HG03432 (cell line): ENCODE measurements at regions not wholly inside any gene's neighbourhood (a gene's known extent, or its start where the extent isn't known, plus 50 kb on each side); places are given as distances from the start of the nearest gene placed in this dataset.

Experiments
- ATAC-seq: cut with Tn5 transposase; IDR thresholded peaks from one replicate; pipeline ENCODE4 v1.9.1; 2021; ENCODE audit warnings: mild to moderate bottlenecking, moderate library complexity; ENCODE audit not compliant: unreplicated experiment

DNA sequence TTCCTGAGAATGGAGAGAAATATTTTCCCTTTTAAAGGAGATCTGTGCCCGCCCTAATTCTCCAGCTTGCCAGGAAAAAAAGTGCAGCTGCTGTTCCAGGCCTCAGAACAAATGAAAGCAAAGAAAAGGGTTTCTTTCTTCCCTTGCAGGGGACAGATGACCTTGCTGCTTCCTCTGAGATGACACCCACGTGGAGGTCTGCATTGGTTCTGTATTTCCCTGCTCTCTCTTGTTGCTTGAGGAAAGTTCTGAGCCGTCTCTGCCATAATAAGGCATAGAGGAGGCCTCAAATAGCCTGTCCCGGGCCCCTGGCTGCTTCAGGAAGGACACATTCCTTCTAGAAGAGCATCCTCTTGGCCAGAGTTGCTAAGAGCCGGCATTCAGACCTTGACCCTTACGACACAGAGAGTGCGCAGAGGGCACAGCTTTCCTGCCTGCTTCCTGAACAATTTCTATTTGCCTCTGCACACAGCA, 501.8 kb upstream of the SULF2 start:
- no peak for ATAC-seq

DNA sequence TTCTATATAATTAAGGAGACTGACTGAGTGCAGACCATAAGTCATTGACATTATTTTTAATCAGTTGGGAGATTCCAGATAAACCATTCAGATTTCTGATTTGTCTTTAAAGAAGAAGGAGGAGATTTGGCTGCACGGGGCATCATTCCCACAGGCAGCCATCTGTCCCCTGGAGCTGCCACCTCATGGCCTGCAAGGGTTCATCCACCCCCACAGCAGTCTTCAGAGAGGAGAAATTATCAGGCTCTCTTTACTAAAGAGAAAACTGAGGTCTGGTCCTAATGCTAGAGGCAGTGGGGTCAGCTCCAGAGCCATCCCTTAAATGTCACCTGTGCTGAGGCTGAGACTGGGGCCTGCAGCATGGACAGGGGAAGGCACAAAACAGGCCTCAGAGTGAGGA, 501.3 kb upstream of the SULF2 start:
- ATAC-seq = no peak

DNA sequence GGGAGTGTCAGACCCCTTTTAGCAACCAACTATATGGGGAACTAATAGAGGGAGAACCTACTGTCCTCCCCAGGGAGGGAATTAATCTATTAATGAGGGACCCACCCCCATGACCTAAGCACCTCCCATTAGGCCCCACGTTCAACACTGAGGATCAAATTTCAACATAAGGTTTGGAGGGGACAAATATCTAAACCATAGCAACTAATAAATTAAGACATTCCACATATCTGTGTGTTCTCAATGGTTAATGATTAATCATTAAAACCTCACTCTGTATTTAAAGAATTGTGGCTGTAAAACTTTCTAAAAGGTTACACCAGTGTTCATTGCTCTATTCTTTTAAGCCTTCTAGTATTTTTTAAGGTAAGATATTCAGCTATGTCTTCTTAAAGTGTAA, 500.4 kb upstream of the SULF2 start:
- ATAC-seq = no peak

DNA sequence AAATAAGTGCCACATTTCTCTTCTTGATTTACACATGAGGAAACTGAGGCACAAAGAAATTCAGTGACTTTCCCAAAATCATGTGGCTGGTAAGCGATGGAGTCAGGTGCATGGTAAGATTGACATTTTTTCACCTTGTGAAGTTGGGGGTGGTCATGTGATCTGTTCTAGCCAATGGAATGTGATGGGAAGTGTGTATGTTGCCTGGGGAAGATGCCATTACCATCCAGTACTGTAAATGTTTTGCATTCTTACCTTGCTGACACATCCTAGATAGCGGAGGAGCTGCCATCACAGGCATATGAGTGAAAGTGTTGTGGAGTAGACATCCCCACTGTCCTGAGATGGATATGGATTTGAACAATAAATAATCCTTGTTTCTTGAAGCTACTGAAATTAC, 499.6 kb upstream of the SULF2 start:
- ATAC-seq = no peak

DNA sequence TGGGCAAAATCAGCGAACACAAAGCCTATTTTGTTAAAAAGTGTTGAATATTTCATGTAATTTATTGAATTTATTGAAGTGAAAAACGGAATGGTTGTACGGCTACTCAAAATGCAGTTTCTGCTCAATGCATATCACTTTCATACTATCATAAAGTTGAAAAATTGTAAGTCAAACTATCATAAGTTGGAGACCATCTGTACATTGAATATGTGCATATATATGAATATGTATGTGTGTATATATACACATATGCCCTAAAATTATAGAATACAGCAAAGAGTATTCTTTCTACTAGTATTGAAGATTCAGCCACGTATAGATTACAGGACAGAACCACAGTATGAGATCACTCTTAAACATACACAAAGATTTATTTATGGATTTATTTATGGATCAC, 499.0 kb upstream of the SULF2 start:
- no peak for ATAC-seq

DNA sequence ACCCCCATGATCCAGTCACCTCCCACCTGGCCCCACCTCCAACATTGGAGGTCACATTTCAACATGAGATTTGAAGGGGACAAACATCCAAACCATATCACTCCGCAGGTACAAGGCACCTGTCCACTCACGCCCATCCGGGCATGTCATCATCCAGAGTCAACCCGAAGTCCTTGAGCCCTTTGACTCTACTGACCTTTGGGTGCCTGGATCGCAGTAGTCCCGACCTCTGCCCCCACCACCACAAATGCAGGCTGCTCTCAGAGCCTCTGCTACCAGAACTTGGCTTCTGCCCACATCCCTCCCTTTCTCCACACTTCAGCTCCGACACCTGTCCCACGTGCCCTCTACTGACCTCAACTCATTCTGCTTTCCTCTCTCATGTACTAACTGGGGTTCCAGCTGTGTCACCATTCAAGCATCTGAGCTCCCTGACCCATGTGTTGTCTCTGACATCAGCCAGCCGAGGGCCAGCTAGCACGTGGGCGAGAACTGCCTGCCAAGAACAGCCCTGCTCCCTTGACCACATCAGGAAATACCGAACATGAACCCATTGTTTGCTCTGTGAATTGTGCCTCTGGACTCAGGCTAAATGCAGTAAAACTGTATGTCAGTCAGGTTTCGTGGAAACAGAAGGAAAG, 498.3 kb upstream of the SULF2 start:
- no peak for ATAC-seq

DNA sequence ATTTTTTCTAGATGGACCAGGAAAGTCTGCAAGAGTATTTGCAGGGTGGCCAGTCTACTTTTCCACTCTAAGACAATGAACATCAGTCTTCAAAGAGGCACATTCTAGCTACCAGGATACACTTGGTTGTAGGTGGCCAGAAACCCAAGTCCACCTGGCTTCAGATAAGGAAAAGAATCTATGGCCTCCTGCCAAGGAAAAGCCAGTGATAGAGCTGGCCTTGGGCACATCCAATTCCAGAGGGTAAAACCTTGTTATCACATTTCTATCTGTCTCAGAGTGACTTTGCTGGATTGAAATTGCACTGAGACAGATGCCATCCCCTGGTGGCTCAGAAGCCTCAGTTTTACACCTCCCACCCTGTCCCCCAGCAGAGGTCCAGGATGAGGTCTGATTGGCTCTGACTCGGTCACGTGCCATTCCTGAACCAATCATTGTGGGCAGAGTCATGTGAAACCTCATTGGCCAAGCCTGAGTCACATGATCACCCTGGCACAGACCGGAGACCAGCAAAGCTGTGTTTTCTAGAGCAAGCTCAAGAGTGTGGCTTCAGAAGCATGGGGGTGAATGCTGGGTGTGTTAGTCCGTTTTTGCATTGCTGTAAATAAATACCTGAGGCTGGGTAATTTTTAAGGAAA, 497.4 kb upstream of the SULF2 start:
- ATAC-seq = no peak

DNA sequence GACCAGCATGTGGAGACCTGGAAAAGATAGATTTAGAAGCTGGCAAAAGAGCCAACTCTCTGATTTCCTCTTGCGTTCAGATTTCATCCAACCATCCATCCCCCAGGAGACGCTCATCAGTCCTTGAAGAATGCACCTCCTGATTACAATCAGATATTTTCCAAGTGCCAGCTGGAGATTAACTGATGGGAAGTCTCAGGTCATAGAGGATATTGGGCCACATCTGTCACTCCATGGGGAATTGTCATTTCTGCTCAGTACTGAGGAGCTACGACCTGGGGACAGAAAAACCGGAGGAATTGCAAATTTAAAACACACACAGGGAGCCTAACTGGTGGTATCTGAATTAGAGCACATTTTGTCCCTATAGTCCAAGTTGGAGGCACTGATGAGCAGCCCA, 496.2 kb upstream of the SULF2 start:
- no peak for ATAC-seq

DNA sequence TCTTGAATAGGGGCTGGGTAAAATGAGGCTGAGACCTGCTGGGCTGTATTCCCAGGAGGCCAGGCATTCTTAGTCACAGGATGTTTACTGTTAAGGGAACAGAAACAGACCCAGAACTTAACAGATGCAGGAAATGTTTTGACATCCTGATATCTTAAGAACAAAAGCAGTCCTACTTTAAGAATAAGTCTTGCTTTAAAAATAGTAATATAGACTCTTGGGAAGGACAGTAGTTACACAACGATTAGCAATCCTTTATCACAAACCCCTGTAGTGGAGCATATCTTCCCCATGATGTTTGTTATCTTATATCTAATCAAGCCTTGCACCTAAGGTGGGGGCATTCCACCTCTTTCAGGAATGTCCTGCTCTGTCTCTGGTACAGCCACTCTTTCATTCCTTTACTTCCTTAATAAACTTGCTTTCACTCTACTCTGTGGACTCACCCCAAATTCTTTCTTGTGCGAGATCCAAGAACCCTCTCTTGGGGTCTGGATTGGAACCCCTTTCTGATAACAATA, 493.7 kb upstream of the SULF2 start:
- no peak for ATAC-seq

DNA sequence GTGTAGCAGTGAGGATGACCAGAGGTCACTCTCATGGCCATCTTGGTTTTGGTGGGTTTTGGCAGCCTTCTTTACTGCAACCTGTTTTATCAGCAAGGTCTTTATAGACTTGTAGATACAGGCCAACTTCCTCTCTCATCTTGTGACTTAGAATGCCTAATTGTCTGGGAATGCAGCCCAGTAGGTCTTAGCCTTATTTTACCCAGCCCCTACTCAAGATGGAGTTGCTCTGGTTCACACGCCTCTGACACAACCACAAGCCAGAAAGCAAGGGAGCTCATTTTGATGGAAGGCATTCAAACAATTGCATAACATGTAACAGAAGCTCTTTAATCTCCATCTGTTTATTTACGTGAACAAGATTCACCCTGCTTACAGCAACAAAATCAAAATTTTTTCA, 492.0 kb upstream of the SULF2 start:
- ATAC-seq = no peak

DNA sequence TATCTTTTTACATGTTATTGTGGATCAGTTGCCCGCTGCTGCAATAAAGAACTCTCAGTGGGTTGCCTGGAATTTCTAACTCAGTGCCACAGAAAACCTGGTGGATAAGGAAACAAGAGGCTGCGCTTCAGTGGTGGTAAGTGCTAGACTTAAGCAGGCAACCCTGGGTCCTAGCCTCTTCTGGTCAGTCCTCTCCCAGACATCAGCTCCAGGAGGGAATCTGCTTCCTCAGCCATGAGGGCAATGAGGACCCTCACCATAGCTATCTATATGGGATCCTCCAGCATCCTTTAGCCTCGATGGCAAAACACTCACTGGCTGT, 490.7 kb upstream of the SULF2 start:
- no peak for ATAC-seq

DNA sequence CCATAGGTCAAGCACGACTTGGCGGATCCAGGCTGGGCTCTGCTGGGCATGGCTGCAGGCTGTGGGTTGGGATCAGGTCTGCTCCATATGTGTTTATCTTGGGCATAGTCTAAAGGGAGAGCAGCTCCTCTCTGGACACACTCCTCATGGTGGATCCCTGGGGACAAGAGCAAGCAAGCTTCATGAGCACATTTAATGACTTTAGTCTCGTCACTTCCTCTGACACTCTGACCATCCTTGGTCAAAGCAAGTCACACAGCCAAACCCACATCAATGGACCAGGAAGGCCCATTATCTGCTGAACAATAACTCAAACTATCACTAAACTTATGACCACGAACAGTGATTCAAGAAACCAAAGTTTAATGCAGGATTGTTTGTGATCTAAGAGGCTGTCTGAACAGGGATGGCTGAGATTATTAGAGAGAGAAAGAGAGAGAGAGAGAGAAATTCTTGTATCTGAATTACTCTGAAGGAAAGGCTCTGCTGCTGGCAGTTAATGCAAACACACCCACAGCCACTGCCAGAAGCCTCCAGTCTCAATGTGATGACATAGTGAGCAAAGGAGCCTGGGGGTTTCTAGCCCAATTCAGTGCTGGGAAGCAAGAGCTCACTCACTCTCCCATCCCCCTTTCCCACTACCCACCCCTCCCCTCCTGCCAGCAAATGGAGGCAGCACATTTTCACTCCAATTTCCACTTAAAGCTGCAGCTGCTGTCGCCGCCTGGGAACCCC, 490.2 kb upstream of the SULF2 start:
- no peak for ATAC-seq

DNA sequence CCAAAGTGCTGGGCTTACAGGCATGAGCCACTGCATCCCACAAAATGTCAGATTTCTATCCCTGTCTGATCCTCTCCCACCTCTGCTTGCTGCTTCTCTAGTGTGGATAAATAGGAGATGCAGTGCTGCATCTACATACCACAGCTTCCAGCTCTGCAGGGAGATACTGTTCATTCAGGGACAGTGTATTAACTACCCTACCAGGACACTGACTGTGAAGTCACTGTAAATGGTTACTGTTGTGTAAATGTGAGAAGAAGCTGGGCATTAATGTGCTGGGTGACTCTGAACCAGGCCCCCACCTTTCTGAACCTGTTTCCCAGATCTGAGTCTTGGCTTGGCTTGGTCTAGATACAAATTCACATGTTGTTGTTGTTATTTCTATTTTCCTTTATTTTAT, 488.6 kb upstream of the SULF2 start:
- ATAC-seq = no peak

DNA sequence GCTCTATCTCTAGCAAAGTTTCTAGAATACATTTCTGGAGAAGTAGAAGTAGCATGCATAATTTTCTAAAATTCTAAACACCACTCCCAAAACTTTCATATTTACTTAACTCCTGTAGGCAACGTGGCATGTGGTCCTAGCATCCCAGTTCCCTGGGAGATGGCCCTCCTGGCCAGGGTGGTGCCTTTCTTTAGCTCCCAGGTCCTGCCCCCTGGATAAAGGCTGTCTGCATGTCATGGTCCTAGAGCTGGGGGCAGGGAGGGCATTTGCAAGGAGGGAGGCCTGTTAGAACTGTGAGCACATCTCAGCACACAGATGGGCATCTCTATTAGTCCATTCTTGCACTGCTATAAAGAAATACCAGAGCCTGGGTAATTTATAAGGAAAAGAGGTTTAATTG, 485.6 kb upstream of the SULF2 start:
- no peak for ATAC-seq

DNA sequence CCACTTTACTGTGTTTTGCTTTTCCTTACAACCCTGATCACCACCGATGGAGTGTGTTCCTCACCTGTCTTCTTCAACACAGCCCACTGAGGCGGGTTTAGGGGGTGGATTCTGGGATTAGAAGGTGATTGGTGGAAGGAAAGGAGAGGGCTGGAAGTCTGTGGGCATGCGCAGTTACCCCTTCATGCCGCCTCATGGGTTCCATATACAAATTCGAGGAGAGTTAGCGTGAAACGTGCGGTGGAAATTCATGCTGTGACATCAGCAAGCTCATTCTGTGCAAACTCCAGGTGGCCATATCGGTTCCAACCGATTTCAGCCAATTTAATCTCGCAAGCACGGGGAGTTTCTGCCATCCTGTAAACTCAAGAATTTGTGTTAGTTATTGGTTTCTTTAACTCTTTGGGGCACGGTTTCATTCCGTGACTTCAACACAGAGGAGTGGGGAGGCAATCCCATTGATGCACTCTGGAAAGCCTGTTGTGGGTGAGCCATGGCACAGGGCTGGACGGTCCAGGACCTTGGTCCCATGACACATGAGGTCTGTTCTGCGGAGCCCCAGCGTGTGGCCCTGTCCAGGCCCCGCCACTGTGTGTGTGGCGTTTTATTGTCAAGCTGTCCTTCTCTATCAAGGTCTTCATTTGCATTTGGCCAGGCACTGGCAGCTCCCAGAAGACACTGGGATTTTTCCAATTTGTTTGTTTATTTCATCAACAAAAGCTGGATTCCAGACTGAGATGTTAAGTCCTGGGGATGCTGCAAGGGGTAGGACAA, 482.8 kb upstream of the SULF2 start:
- ATAC-seq = no peak

DNA sequence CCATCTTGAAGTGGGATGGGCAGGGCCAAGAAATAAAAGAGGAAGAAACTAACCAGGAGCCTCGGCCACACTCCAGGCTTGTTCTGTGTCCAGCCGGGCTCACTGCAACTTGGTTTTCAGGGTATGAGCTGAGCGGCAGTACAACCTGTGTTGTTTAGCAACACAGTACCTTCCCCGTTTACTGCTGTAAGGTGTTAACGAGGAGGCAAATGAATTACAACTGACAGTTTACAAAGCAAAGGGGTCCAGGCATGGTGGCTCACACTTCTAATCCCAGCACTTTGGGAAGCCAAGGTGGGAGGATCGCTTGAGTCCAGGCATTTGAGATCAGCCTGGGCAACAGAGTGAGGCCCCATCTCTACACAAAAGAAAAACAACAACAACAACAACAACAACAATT, 481.3 kb upstream of the SULF2 start:
- no peak for ATAC-seq

DNA sequence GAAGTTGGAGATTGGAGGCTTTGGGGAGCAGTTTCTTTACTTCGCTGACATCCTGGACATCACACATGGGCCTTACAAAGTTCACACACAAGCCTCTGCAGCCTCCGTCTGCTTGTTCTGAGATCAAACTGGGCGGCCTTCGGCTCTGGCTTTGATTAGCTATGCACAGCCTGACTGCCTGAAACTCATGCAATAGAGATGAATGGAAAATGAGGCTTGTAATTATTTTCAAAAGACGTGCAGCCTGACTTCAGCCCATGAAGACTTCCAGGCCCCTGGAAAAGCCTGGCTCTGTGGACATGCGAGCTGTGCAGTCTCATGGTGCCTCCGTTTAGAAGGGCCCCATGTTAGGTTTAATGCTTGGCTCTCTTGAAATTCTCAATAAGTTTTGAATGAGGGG, 480.5 kb upstream of the SULF2 start:
- no peak for ATAC-seq

DNA sequence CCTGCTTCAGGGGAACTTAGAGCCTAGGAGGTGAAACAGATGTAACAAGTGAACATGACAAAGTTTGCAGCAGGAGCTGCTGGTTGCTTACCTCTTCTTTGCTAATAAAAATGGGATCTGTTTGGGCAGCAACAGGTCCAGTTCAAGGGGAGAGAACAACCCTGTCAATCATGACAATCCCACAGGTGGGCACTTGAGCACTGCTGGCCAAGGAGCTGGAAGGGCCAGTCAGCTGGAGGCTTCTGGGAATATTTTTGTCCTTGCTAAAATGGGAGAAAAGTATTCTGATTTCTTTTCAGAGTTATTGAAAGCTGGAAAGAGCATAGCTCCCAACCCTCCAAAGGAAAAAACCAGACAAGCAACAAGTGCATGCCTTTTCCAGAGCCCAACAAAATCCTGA, 477.7 kb upstream of the SULF2 start:
- ATAC-seq = no peak

DNA sequence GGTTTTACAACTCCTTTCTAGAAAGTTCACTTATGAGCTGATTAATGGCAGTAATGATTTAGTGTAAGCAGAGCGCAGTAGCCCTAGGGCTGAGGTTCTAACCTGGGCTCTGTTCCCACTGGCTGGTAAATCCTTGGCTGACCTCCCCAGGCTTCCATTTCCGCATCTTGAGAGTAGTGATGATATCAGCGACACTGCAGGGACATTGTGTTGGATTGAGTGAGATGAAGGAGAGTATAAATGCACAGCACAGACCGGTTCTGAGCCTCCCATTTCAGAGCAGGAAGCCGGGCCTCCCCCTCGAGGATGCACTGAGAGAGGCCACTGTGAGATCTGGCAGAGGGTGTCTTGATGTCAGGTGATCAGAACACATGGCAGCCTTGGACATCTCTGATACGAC, 477.2 kb upstream of the SULF2 start:
- no peak for ATAC-seq

DNA sequence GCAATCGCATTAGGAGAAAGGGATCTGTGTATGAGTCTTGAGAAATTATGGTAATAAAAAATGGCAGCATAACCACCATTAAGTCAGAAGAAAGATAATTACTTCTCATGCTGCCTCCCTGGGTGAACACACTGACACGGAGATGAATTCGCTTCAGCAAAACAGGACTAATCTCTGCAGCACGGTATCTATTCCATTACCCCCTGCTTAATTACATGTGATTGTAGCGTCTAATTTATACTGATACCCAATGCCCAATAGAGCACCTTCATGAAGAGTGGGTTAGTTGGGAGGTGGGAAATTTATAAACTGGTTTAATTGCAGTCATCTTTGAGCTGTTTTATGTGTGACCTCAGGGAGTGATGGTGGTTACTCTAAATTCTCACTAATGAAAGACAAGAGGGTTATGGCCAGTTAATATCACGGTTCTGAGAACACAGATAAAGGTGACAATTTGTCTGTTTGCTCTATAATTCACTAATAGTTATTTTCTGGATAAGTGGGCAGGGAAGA, 476.2 kb upstream of the SULF2 start:
- ATAC-seq = no peak

DNA sequence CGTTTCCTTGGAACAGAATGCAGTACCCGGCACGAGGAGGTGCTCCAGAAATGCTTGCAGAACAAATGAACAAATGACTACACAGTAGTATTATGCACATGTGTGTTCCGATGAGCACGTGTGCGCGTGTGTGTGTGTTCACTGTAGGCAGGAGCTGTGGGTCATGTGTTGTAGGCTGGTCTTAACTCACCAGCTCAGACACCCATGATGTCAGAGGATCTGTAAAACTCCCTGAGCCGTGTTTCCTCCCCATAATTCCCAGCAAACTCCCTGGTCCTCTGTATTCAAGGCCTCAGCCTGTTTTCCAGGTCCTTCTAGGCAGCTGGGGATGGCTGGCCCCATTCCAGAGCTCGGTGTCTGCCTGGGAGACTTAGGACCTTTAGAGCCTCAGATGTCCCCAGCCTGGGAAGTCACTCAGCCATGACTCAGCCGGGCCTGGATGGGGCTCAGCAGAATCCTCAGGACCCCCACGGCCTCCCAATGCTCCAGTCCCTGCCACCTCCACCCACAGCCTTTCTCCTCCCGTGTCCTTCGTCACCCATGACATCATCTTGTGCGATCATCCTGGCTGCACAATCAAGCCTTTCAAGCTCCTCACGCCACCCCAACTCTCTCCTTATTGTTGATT, 475.0 kb upstream of the SULF2 start:
- ATAC-seq = no peak
